HCT116 (cell line): ENCODE measurements at regions not wholly inside any gene's neighbourhood (a gene's known extent, or its start where the extent isn't known, plus 50 kb on each side); places are given as distances from the start of the nearest gene placed in this dataset.

Source experiments
- CEBPB ChIP-seq: IDR thresholded peaks from 2 replicates; pipeline ENCODE4 v1.6.1; 2012; ENCODE audit warnings: low read depth
- EZH2phosphoT487 ChIP-seq: fragments of 200-600 bp; IDR thresholded peaks from 2 replicates; pipeline ENCODE4 v1.6.1; 2018; ENCODE audit warnings: antibody characterized with exemption, borderline replicate concordance
- POLR2A ChIP-seq: IDR thresholded peaks from 2 replicates; pipeline ENCODE4 v1.7.0; 2011; ENCODE audit warnings: borderline replicate concordance; ENCODE audit not compliant: insufficient read depth, insufficient read length; ENCODE audit errors: extremely low read depth
- POLR2AphosphoS5 ChIP-seq: IDR thresholded peaks from 2 replicates; pipeline ENCODE4 v1.6.1; 2011; ENCODE audit warnings: mild to moderate bottlenecking, low read depth, low read length, moderate library complexity
- RAD21 ChIP-seq: IDR thresholded peaks from 2 replicates; pipeline ENCODE4 v1.6.1; 2012; ENCODE audit warnings: low read depth, mild to moderate bottlenecking
- SRF ChIP-seq: IDR thresholded peaks from 2 replicates; pipeline ENCODE4 v1.6.1; 2012; ENCODE audit warnings: low read depth
- TF ChIP-seq, protein P1 (sequence below), 3 experiments: fragments of 200-600 bp in 1 of 3; sonication (generic) in 1 of 3; IDR thresholded peaks in 2 of 3; conservative IDR thresholded peaks in 1 of 3; 2 replicates each; pipeline ENCODE4 v1.5.1; 2012 to 2017; ENCODE audit warnings: low read depth in 2 of 3, low read length in 2 of 3, antibody characterized with exemption in 1 of 3, borderline replicate concordance in 1 of 3, control low read depth in 1 of 3, mild to moderate bottlenecking in 1 of 3, mixed read lengths in 1 of 3, mixed run types in 1 of 3, moderate library complexity in 1 of 3; ENCODE audit not compliant: insufficient read depth in 1 of 3
- TF ChIP-seq, protein P2 (sequence below): IDR thresholded peaks from 2 replicates; pipeline ENCODE4 v1.6.1; 2012; ENCODE audit warnings: low read depth
- TF ChIP-seq, protein P3 (sequence below): IDR thresholded peaks from 2 replicates; pipeline ENCODE4 v1.6.1; 2012

DNA sequence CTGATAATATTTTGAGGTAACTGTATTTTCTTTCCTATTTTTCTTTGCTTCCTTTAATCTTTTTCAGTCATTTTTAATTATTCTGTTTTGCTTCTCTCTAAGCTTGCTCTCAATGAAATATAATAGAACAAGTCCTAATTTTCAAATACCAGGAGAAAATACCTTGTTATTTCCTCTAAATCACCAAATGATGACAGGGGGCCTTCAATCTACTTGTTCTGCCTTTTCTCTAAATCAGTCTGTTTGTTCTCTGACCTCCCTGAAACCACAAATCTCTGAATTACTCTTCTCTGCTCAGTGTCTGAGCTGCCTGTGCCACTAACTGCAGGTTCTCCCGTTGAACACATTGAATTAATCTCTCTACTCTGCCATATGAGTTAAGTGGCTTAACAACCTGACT is 286.2 kb downstream of the C11orf87 start:
- TF ChIP-seq POLR2AphosphoS5 = no peak
- TF ChIP-seq CEBPB = no peak
- TF ChIP-seq, protein P1, sequence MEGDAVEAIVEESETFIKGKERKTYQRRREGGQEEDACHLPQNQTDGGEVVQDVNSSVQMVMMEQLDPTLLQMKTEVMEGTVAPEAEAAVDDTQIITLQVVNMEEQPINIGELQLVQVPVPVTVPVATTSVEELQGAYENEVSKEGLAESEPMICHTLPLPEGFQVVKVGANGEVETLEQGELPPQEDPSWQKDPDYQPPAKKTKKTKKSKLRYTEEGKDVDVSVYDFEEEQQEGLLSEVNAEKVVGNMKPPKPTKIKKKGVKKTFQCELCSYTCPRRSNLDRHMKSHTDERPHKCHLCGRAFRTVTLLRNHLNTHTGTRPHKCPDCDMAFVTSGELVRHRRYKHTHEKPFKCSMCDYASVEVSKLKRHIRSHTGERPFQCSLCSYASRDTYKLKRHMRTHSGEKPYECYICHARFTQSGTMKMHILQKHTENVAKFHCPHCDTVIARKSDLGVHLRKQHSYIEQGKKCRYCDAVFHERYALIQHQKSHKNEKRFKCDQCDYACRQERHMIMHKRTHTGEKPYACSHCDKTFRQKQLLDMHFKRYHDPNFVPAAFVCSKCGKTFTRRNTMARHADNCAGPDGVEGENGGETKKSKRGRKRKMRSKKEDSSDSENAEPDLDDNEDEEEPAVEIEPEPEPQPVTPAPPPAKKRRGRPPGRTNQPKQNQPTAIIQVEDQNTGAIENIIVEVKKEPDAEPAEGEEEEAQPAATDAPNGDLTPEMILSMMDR (IDR thresholded peaks at IDR 0.05 in 2 of 3, conservative IDR thresholded peaks at IDR 0.05 in 1 of 3; ENCODE audit: borderline replicate concordance in 1 of 3, insufficient read depth in 1 of 3, low read depth in 2 of 3, low read length in 2 of 3) = no peak
- no peak for TF ChIP-seq EZH2phosphoT487
- TF ChIP-seq, protein P2, sequence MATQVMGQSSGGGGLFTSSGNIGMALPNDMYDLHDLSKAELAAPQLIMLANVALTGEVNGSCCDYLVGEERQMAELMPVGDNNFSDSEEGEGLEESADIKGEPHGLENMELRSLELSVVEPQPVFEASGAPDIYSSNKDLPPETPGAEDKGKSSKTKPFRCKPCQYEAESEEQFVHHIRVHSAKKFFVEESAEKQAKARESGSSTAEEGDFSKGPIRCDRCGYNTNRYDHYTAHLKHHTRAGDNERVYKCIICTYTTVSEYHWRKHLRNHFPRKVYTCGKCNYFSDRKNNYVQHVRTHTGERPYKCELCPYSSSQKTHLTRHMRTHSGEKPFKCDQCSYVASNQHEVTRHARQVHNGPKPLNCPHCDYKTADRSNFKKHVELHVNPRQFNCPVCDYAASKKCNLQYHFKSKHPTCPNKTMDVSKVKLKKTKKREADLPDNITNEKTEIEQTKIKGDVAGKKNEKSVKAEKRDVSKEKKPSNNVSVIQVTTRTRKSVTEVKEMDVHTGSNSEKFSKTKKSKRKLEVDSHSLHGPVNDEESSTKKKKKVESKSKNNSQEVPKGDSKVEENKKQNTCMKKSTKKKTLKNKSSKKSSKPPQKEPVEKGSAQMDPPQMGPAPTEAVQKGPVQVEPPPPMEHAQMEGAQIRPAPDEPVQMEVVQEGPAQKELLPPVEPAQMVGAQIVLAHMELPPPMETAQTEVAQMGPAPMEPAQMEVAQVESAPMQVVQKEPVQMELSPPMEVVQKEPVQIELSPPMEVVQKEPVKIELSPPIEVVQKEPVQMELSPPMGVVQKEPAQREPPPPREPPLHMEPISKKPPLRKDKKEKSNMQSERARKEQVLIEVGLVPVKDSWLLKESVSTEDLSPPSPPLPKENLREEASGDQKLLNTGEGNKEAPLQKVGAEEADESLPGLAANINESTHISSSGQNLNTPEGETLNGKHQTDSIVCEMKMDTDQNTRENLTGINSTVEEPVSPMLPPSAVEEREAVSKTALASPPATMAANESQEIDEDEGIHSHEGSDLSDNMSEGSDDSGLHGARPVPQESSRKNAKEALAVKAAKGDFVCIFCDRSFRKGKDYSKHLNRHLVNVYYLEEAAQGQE = no peak
- TF ChIP-seq POLR2A = no peak
- TF ChIP-seq, protein P3, sequence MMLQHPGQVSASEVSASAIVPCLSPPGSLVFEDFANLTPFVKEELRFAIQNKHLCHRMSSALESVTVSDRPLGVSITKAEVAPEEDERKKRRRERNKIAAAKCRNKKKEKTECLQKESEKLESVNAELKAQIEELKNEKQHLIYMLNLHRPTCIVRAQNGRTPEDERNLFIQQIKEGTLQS = no peak
- no peak for TF ChIP-seq RAD21
- TF ChIP-seq SRF = no peak
